ENCODE measurements at regions not wholly inside any gene's neighbourhood (a gene's known extent, or its start where the extent isn't known, plus 50 kb on each side); places are given as distances from the start of the nearest gene placed in this dataset.

- no peak for TF ChIP-seq ZBTB33 (IDR thresholded peaks at IDR 0.05; ENCODE audit: extremely low read depth, insufficient replicate concordance, low read length)
- TF ChIP-seq REST (IDR thresholded peaks at IDR 0.05; ENCODE audit: low read depth) = no peak
Observed at GRCh38 chr13:34012382-34012781, 194.4 kb downstream of the RFC3 start (continued).

- intact Hi-C loops (cut with micrococcal nuclease) = no loop called here
- ChIA-PET RAD21 (ENCODE audit: low non-redundant PET in 1 of 2, low total read pairs in 2 of 2, uncharacterized antibody in 2 of 2, unreplicated experiment in 2 of 2) (no interaction called here), POLR2A (no interaction called here), CTCF (no interaction called here)
- Histone ChIP-seq H3K4me3 (replicated peaks in 1 of 2; ENCODE audit: low read depth in 1 of 2, low read length in 2 of 2) (no peak overlapping the region), H3K9ac (ENCODE audit: low read length) (no peak overlapping the region), H2AFZ (ENCODE audit: low read depth, low read length, poor library complexity, severe bottlenecking) (no peak overlapping the region), H3K9me2 (ENCODE audit: insufficient read depth) (no peaks in the 10 kb centered on the region), H3K4me2 (ENCODE audit: low read length) (no peak overlapping the region), H4K20me1 (ENCODE audit: insufficient read depth) (no peaks in the 10 kb centered on the region), H3K27me3 (ENCODE audit: insufficient read depth, low read length) (no peaks in the 10 kb centered on the region), H3K79me2 (ENCODE audit: insufficient read depth, low read length) (no peaks in the 10 kb centered on the region), H3K27ac (ENCODE audit: low read depth, low read length) (no peak overlapping the region), H3K36me3 (ENCODE audit: control insufficient read depth in 1 of 2, insufficient read depth in 2 of 2, low read length in 2 of 2) (no peaks in the 10 kb centered on the region), H3K9me3 (ENCODE audit: control insufficient read depth in 1 of 2, insufficient read depth in 1 of 2, low read depth in 1 of 2, low read length in 2 of 2) (no peaks in the 10 kb centered on the region), H3K4me1 (ENCODE audit: control insufficient read depth in 1 of 2, insufficient read depth in 2 of 2, low read length in 2 of 2) (peaks cover 2 to 21% of the 10 kb centered on the region in 2 experiments; a peak in 3 of 4 replicates)
- ATAC-seq (no peak), DNase-seq (ENCODE audit: low read depth, low spot score) (no peak)
- no peak for TF ChIP-seq MAX (IDR thresholded peaks at IDR 0.05)
- BruUV-seq (replicated peaks) = no TSS peak
Observed at GRCh38 chr13:34013061-34013460, 195.1 kb downstream of the RFC3 start.
